ENCODE measurements at regions not wholly inside any gene's neighbourhood (a gene's known extent, or its start where the extent isn't known, plus 50 kb on each side); places are given as distances from the start of the nearest gene placed in this dataset.
"Not testable (repeated sequence)": the region's sequence is repeated elsewhere in the genome, so short reads cannot be mapped to it uniquely, and the experiment has no call there.

GRCh38 chr10:70986623-70986950 is 98.2 kb upstream of the PCBD1 start:
- Histone ChIP-seq H3K9me3 (ENCODE audit: insufficient read depth, low read length, severe bottlenecking) (no peaks in the 10 kb centered on the region), H2AFZ (ENCODE audit: low read depth, low read length) (no peak overlapping the region), H3K27ac (ENCODE audit: low read length) (no peak overlapping the region), H3K27me3 (ENCODE audit: insufficient read depth, low read length, poor library complexity) (peaks cover 5% of the 10 kb centered on the region), H3K4me1 (ENCODE audit: insufficient read depth, low read length) (no peaks in the 10 kb centered on the region), H3K9ac (ENCODE audit: low read depth, low read length) (no peak overlapping the region), H3K4me2 (ENCODE audit: insufficient read depth, low read length) (no peak overlapping the region), H3K79me2 (ENCODE audit: insufficient read depth, low read length) (no peaks in the 10 kb centered on the region), H3K36me3 (ENCODE audit: insufficient read depth, low read length) (no peaks in the 10 kb centered on the region), H3K4me3 (ENCODE audit: low read depth in 1 of 2, low read length in 2 of 2) (no peak overlapping the region), H4K20me1 (ENCODE audit: insufficient read depth, low read length) (no peaks in the 10 kb centered on the region)
- no peak for ATAC-seq (ENCODE audit: insufficient read depth, low read depth)
- TF ChIP-seq EZH2 (IDR thresholded peaks at IDR 0.05; ENCODE audit: borderline replicate concordance, low read depth, low read length, severe bottlenecking) (no peak), CTCF (IDR thresholded peaks at IDR 0.05; ENCODE audit: borderline replicate concordance, extremely low read depth, low read length, poor library complexity, severe bottlenecking) (no peak)
- DNase-seq = no peak

GRCh38 chr10:70987396-70988130 is 99.2 kb upstream of the PCBD1 start:
- no peaks in the 10 kb centered on the region for H3K36me3 ChIP-seq (ENCODE audit: insufficient read depth, low read length)
- H3K4me3 ChIP-seq (ENCODE audit: low read depth in 1 of 2, low read length in 2 of 2) = no peak overlapping the region
- peaks cover 5% of the 10 kb centered on the region for H3K27me3 ChIP-seq (ENCODE audit: insufficient read depth, low read length, poor library complexity)
- no peak for TF ChIP-seq CTCF (IDR thresholded peaks at IDR 0.05; ENCODE audit: borderline replicate concordance, extremely low read depth, low read length, poor library complexity, severe bottlenecking)
- TF ChIP-seq EZH2 (IDR thresholded peaks at IDR 0.05; ENCODE audit: borderline replicate concordance, low read depth, low read length, severe bottlenecking) = no peak
- H3K9me3 ChIP-seq (ENCODE audit: insufficient read depth, low read length, severe bottlenecking) = no peaks in the 10 kb centered on the region
- H3K9ac ChIP-seq (ENCODE audit: low read depth, low read length) = no peak overlapping the region
- DNase-seq (no peak), ATAC-seq (ENCODE audit: insufficient read depth, low read depth) (no peak)
- H4K20me1 ChIP-seq (ENCODE audit: insufficient read depth, low read length) = no peaks in the 10 kb centered on the region
- H3K79me2 ChIP-seq (ENCODE audit: insufficient read depth, low read length) = no peaks in the 10 kb centered on the region
- H3K4me2 ChIP-seq (ENCODE audit: insufficient read depth, low read length) = no peak overlapping the region
- H2AFZ ChIP-seq (ENCODE audit: low read depth, low read length) = no peak overlapping the region
- H3K27ac ChIP-seq (ENCODE audit: low read length) = no peak overlapping the region
- H3K4me1 ChIP-seq (ENCODE audit: insufficient read depth, low read length) = no peaks in the 10 kb centered on the region

GRCh38 chr10:70990156-70990555 is 101.8 kb upstream of the PCBD1 start:
- H4K20me1 ChIP-seq (ENCODE audit: insufficient read depth, low read length); H3K4me1 ChIP-seq (ENCODE audit: insufficient read depth, low read length); DNase-seq; H3K9ac ChIP-seq (ENCODE audit: low read depth, low read length); H2AFZ ChIP-seq (ENCODE audit: low read depth, low read length); H3K27ac ChIP-seq (ENCODE audit: low read length); ATAC-seq (ENCODE audit: insufficient read depth, low read depth); H3K27me3 ChIP-seq (ENCODE audit: insufficient read depth, low read length, poor library complexity); H3K9me3 ChIP-seq (ENCODE audit: insufficient read depth, low read length, severe bottlenecking); H3K79me2 ChIP-seq (ENCODE audit: insufficient read depth, low read length); H3K36me3 ChIP-seq (ENCODE audit: insufficient read depth, low read length); H3K4me3 ChIP-seq (ENCODE audit: low read depth in 1 of 2, low read length in 2 of 2); H3K4me2 ChIP-seq (ENCODE audit: insufficient read depth, low read length): not testable (repeated sequence)

- H3K4me2 ChIP-seq (ENCODE audit: insufficient read depth, low read length) = no peak overlapping the region
- H2AFZ ChIP-seq (ENCODE audit: low read depth, low read length) = no peak overlapping the region
- H3K27ac ChIP-seq (ENCODE audit: low read length) = no peak overlapping the region
- H3K4me1 ChIP-seq (ENCODE audit: insufficient read depth, low read length) = no peaks in the 10 kb centered on the region
- no peaks in the 10 kb centered on the region for H3K79me2 ChIP-seq (ENCODE audit: insufficient read depth, low read length)
- peaks cover 5% of the 10 kb centered on the region for H3K27me3 ChIP-seq (ENCODE audit: insufficient read depth, low read length, poor library complexity)
- TF ChIP-seq CTCF (IDR thresholded peaks at IDR 0.05; ENCODE audit: borderline replicate concordance, extremely low read depth, low read length, poor library complexity, severe bottlenecking) (no peak), EZH2 (IDR thresholded peaks at IDR 0.05; ENCODE audit: borderline replicate concordance, low read depth, low read length, severe bottlenecking) (no peak)
- ATAC-seq (ENCODE audit: insufficient read depth, low read depth) (no peak), DNase-seq (no peak)
- no peak overlapping the region for H3K9ac ChIP-seq (ENCODE audit: low read depth, low read length)
- H3K4me3 ChIP-seq (ENCODE audit: low read depth in 1 of 2, low read length in 2 of 2) = no peak overlapping the region
- no peaks in the 10 kb centered on the region for H3K9me3 ChIP-seq (ENCODE audit: insufficient read depth, low read length, severe bottlenecking)
- H3K36me3 ChIP-seq (ENCODE audit: insufficient read depth, low read length) = no peaks in the 10 kb centered on the region
- no peaks in the 10 kb centered on the region for H4K20me1 ChIP-seq (ENCODE audit: insufficient read depth, low read length)
These were observed 102.3 kb upstream of the PCBD1 start for GRCh38 chr10:70990681-70991080.
